ENCODE measurements at regions not wholly inside any gene's neighbourhood (a gene's known extent, or its start where the extent isn't known, plus 50 kb on each side); places are given as distances from the start of the nearest gene placed in this dataset.

DNA sequence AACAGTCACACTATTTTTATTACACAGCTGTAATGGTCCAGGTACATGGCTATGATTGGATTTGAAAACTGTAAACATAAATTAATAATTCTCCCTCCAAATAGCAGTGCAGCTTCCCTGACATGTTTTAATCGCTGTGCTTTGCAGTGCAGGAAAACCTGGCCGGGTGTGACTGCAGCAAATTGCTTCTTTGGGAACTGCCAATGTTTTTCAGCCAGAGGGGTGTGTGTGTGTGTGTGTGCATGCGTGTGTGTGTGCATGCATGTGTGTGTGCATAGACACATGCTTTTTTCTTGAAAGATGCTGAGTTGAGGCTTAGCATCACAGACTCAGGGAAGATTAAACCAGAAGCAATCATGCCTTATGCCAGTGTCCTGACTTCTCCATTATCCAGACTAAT lies 231.2 kb downstream of the PRDM2 start:
- no peak overlapping the region for H3K4me3 ChIP-seq (replicated peaks; ENCODE audit: low read depth, low read length)
- DNase-seq (ENCODE audit: low read depth): no peak
- no peak for TF ChIP-seq CTCF (IDR thresholded peaks at IDR 0.05; ENCODE audit: low read length, missing control alignments)

DNA sequence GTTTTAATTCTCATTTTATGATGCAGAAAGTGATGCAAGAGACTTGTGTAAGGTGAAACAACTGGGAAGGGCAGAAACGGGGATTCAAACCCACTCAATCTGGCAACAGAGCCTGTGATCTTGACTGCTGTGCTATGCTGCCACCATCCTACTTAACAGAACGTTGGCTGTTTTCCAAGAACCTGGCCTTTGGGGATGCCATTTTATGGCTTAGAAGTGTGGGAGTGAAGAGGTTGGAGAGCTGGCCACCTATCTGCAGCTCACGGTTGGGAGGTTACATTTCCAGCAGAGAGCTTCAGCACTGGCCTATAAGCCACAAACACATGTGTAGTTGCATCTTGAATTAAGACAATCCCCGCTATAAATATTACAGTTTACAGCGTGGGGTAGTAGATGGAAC lies 235.3 kb downstream of the PRDM2 start:
- no peak for DNase-seq (ENCODE audit: low read depth)
- no peak overlapping the region for H3K4me3 ChIP-seq (replicated peaks; ENCODE audit: low read depth, low read length)
- no peak for TF ChIP-seq CTCF (IDR thresholded peaks at IDR 0.05; ENCODE audit: low read length, missing control alignments)

DNA sequence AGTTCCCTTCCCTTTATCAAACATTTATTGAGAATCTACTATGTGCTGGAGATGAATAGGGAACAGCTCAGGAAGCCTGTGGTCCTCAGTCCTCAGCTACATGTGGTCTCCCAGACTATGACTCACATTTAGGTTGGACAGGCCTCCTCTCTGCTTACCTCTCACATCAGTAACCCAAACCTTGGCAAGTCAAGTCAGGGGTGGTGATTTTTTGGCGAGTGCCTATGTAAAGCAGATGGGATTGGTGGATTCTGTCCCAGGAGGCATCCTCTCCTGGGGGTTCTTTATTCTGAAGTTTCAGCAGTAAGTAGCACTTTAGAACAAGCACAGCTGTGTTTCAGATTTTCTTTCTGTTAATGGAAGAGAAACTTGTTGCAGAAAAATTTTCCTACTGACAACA lies 241.3 kb downstream of the PRDM2 start:
- no peak for DNase-seq (ENCODE audit: low read depth)
- H3K4me3 ChIP-seq (replicated peaks; ENCODE audit: low read depth, low read length): no peak overlapping the region
- no peak for TF ChIP-seq CTCF (IDR thresholded peaks at IDR 0.05; ENCODE audit: low read length, missing control alignments)

- no peak for DNase-seq (ENCODE audit: low read depth)
- no peak for TF ChIP-seq CTCF (IDR thresholded peaks at IDR 0.05; ENCODE audit: low read length, missing control alignments)
- H3K4me3 ChIP-seq (replicated peaks; ENCODE audit: low read depth, low read length): no peak overlapping the region
Observed at GRCh38 chr1:13943055-13943454, 243.1 kb downstream of the PRDM2 start.

- TF ChIP-seq CTCF (IDR thresholded peaks at IDR 0.05; ENCODE audit: low read length, missing control alignments): no peak
- H3K4me3 ChIP-seq (replicated peaks; ENCODE audit: low read depth, low read length): no peak overlapping the region
- no peak for DNase-seq (ENCODE audit: low read depth)
Observed at GRCh38 chr1:13945856-13946255, 245.9 kb downstream of the PRDM2 start.

GRCh38 chr1:13947658-13948057 lies 247.7 kb downstream of the PRDM2 start:
- no peak for TF ChIP-seq CTCF (IDR thresholded peaks at IDR 0.05; ENCODE audit: low read length, missing control alignments)
- DNase-seq (ENCODE audit: low read depth): no peak
- no peak overlapping the region for H3K4me3 ChIP-seq (replicated peaks; ENCODE audit: low read depth, low read length)

DNA sequence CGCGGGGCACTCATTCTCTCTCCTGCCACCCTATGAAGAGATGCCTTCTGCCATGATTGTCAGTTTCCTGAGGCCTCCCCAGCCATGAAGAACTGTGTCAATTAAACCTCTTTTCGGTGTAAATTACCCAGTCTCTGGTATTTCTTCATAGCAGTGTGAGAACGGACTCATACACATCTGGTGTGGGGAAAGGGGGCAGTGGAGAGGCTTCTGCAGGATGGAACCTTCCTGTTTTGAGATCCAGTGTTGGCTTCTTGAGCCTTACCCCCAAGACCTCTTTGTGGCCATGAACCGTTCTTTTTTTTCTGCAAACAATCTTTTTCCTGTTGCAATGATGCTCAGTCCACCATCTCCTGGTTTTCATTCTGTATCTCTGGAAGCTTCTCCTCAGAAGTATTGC lies 248.4 kb downstream of the PRDM2 start:
- no peak for DNase-seq (ENCODE audit: low read depth)
- H3K4me3 ChIP-seq (replicated peaks; ENCODE audit: low read depth, low read length): no peak overlapping the region
- no peak for TF ChIP-seq CTCF (IDR thresholded peaks at IDR 0.05; ENCODE audit: low read length, missing control alignments)
